ENCODE measurements at regions not wholly inside any gene's neighbourhood (a gene's known extent, or its start where the extent isn't known, plus 50 kb on each side); places are given as distances from the start of the nearest gene placed in this dataset.

- TF ChIP-seq CTCF (IDR thresholded peaks at IDR 0.05) (no peak), POLR2A (IDR thresholded peaks at IDR 0.05) (no peak)
These were observed 339.7 kb downstream of the ACTR3B start for GRCh38 chr7:153099235-153099634.
